KMS-11 (cell line): ENCODE measurements at regions not wholly inside any gene's neighbourhood (a gene's known extent, or its start where the extent isn't known, plus 50 kb on each side); places are given as distances from the start of the nearest gene placed in this dataset.

Experiments used
- H2AFZ ChIP-seq: fragments of 200-600 bp; sonication (generic); 2 replicates; pipeline ENCODE4 v1.6.1; 2016; ENCODE audit warnings: antibody characterized with exemption, mixed run types, low read depth
- H3K27ac ChIP-seq: fragments of 200-600 bp; sonication (generic); 2 replicates; pipeline ENCODE4 v1.6.1; 2016; ENCODE audit warnings: mild to moderate bottlenecking, mixed run types
- H3K27me3 ChIP-seq: fragments of 200-600 bp; sonication (generic); 2 replicates; pipeline ENCODE4 v1.6.1; 2017; ENCODE audit warnings: mild to moderate bottlenecking, low read depth, mixed run types, moderate library complexity; ENCODE audit not compliant: insufficient read depth
- H3K36me3 ChIP-seq: fragments of 200-600 bp; sonication (generic); 2 replicates; pipeline ENCODE4 v1.6.1; 2017; ENCODE audit warnings: mild to moderate bottlenecking, mixed run types; ENCODE audit not compliant: insufficient read depth
- H3K4me1 ChIP-seq: fragments of 200-600 bp; sonication (generic); 2 replicates; pipeline ENCODE4 v1.6.1; 2016; ENCODE audit warnings: mild to moderate bottlenecking, low read depth, mixed run types; ENCODE audit not compliant: poor library complexity, severe bottlenecking
- H3K4me2 ChIP-seq: fragments of 200-600 bp; sonication (generic); 2 replicates; pipeline ENCODE4 v1.7.0; 2016; ENCODE audit warnings: mild to moderate bottlenecking, mixed run types
- H3K4me3 ChIP-seq: fragments of 200-600 bp; sonication (generic); IDR thresholded peaks from 2 replicates; pipeline ENCODE4 v1.6.1; 2017; ENCODE audit warnings: low read depth, low read length, mixed read lengths; ENCODE audit not compliant: insufficient read depth
- H3K79me2 ChIP-seq: fragments of 200-600 bp; sonication (generic); 2 replicates; pipeline ENCODE4 v1.6.1; 2016; ENCODE audit warnings: low read depth, mixed run types; ENCODE audit not compliant: insufficient read depth
- H3K9ac ChIP-seq: fragments of 200-600 bp; sonication (generic); 2 replicates; pipeline ENCODE4 v1.6.1; 2016; ENCODE audit warnings: mild to moderate bottlenecking, mixed run types
- H4K20me1 ChIP-seq: fragments of 200-600 bp; sonication (generic); 2 replicates; pipeline ENCODE4 v1.6.1; 2016; ENCODE audit warnings: mild to moderate bottlenecking, mixed run types; ENCODE audit not compliant: insufficient read depth
- TF ChIP-seq, protein P1 (sequence below): fragments of 200-600 bp; sonication (generic); conservative IDR thresholded peaks from 2 replicates; pipeline ENCODE4 v1.6.1; 2017; ENCODE audit warnings: low read depth, mild to moderate bottlenecking, antibody characterized with exemption, low read length, moderate library complexity, mixed read lengths

- H3K4me1 ChIP-seq, result no peaks in the 10 kb centered on the region
- H3K4me2 ChIP-seq, result no peak overlapping the region
- H4K20me1 ChIP-seq, result no peaks in the 10 kb centered on the region
- H3K36me3 ChIP-seq, result no peaks in the 10 kb centered on the region
- peaks cover 4% of the 10 kb centered on the region; the same call in 1 of the 2 replicates for H3K27me3 ChIP-seq
- no peak overlapping the region for H2AFZ ChIP-seq
- no peak overlapping the region for H3K4me3 ChIP-seq
- no peak overlapping the region for H3K9ac ChIP-seq
- H3K27ac ChIP-seq, result no peak overlapping the region
- TF ChIP-seq, protein P1, sequence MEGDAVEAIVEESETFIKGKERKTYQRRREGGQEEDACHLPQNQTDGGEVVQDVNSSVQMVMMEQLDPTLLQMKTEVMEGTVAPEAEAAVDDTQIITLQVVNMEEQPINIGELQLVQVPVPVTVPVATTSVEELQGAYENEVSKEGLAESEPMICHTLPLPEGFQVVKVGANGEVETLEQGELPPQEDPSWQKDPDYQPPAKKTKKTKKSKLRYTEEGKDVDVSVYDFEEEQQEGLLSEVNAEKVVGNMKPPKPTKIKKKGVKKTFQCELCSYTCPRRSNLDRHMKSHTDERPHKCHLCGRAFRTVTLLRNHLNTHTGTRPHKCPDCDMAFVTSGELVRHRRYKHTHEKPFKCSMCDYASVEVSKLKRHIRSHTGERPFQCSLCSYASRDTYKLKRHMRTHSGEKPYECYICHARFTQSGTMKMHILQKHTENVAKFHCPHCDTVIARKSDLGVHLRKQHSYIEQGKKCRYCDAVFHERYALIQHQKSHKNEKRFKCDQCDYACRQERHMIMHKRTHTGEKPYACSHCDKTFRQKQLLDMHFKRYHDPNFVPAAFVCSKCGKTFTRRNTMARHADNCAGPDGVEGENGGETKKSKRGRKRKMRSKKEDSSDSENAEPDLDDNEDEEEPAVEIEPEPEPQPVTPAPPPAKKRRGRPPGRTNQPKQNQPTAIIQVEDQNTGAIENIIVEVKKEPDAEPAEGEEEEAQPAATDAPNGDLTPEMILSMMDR, result no peak
- H3K79me2 ChIP-seq, result no peaks in the 10 kb centered on the region
These were observed 61.9 kb downstream of the FOXL3 start for GRCh38 chr7:351681-352480.

DNA sequence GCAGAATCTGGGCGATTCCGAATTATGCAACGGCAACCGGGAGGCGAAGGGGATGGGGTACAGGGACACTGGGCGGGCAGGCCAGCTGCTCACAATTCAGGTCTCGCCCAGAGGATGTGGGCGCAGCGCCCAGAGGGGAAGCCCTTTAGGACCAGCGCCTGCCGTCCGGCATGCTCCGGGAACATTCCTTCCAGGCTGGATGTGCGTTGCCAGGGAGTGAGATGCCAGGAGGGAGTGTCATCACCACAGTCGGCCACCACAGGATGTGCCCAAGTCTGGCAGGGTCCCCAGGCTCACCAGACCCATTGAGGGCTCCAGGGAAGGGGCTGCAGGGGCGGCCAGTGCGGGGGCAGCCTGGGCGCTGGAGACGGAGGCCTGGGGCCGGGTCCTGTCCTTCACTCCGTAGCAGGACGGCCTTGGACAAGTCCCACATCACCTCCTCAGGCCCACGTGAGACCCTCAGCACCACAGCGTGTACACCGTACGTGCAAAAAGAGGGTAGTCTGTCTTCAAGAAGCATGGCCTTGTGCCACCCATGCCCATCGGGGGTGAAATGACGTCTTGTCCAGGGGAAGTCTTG is 63.9 kb downstream of the FOXL3 start:
- no peak overlapping the region for H3K9ac ChIP-seq
- H3K4me2 ChIP-seq, result no peak overlapping the region
- TF ChIP-seq, protein P1, result no peak
- peaks cover 4% of the 10 kb centered on the region; the same call in 1 of the 2 replicates for H3K27me3 ChIP-seq
- H2AFZ ChIP-seq, result no peak overlapping the region
- no peaks in the 10 kb centered on the region for H3K79me2 ChIP-seq
- no peak overlapping the region for H3K27ac ChIP-seq
- H3K36me3 ChIP-seq, result no peaks in the 10 kb centered on the region
- H4K20me1 ChIP-seq, result no peaks in the 10 kb centered on the region
- H3K4me3 ChIP-seq, result no peak overlapping the region
- H3K4me1 ChIP-seq, result no peaks in the 10 kb centered on the region

GRCh38 chr7:354597-355470 is 64.9 kb downstream of the FOXL3 start:
- Histone ChIP-seq H3K4me2 (no peak overlapping the region), H3K27me3 (peaks cover 10% of the 10 kb centered on the region; the same call in 1 of the 2 replicates), H3K79me2 (no peaks in the 10 kb centered on the region), H2AFZ (no peak overlapping the region), H4K20me1 (no peaks in the 10 kb centered on the region), H3K9ac (no peak overlapping the region), H3K4me1 (no peaks in the 10 kb centered on the region), H3K36me3 (no peaks in the 10 kb centered on the region), H3K27ac (no peak overlapping the region), H3K4me3 (no peak overlapping the region)
- TF ChIP-seq, protein P1, result no peak

DNA sequence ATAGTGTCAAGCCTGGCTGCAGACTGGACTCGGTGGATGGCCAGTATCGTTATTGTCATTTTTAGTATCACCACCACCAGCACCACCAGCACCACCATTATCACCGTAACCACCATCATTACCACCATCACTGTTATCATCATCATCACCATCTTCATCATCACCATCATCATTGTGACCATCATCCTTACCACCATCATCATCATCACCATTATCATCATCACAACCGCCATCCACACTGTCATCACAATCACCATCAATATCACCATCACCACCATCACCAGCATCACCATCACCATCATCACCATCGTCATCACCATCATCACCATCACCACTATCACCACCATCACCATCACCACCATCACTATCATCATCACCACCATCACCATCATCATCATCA is 65.6 kb downstream of the FOXL3 start:
- Histone ChIP-seq H3K27me3 (peaks cover 16% of the 10 kb centered on the region; the same call in 1 of the 2 replicates), H3K4me1 (no peaks in the 10 kb centered on the region), H3K27ac (no peak overlapping the region), H3K36me3 (no peaks in the 10 kb centered on the region), H3K4me3 (no peak overlapping the region), H4K20me1 (no peaks in the 10 kb centered on the region), H3K9ac (no peak overlapping the region), H3K4me2 (no peak overlapping the region), H2AFZ (no peak overlapping the region), H3K79me2 (no peaks in the 10 kb centered on the region)
- TF ChIP-seq, protein P1, result no peak
